Effector memory CD8-positive, alpha-beta T cell (primary cell): ENCODE measurements at regions not wholly inside any gene's neighbourhood (a gene's known extent, or its start where the extent isn't known, plus 50 kb on each side); places are given as distances from the start of the nearest gene placed in this dataset.

Experiments
- ATAC-seq: fragments of 150-1000 bp; cut with Tn5 transposase; replicated peaks from 2 replicates; pipeline ENCODE4 v1.10.0; 2021; ENCODE audit warnings: mild to moderate bottlenecking, moderate library complexity
- DNase-seq, 3 experiments: peaks; one replicate each; pipeline ENCODE4 v3.0.0; 2021
- H3K27ac Mint-ChIP-seq, 2 donors: one replicate each; pipeline ENCODE4 v1.8.0; 2022; ENCODE audit warnings: mild to moderate bottlenecking in 2 of 2, mixed read lengths in 2 of 2, moderate library complexity in 2 of 2
- H3K27me3 Mint-ChIP-seq, 2 donors: one replicate each; pipeline ENCODE4 v1.8.0; 2022; ENCODE audit warnings: mixed read lengths in 2 of 2
- H3K36me3 Mint-ChIP-seq: one replicate; pipeline ENCODE4 v1.8.0; 2022; ENCODE audit warnings: mild to moderate bottlenecking, moderate library complexity, mixed read lengths; ENCODE audit not compliant: insufficient read depth
- H3K4me1 Mint-ChIP-seq, 2 donors: one replicate each; pipeline ENCODE4 v1.8.0; 2022; ENCODE audit warnings: low read depth in 2 of 2, mixed read lengths in 2 of 2
- H3K4me3 Mint-ChIP-seq, 2 donors: one replicate each; pipeline ENCODE4 v1.8.0; 2022; ENCODE audit warnings: mild to moderate bottlenecking in 2 of 2, mixed read lengths in 2 of 2, moderate library complexity in 2 of 2
- H3K9me3 Mint-ChIP-seq, 2 donors: one replicate each; pipeline ENCODE4 v1.8.0; 2022; ENCODE audit warnings: mixed read lengths in 2 of 2

- DNase-seq (no peak), ATAC-seq (no peak)
- Mint-ChIP-seq H3K4me3 (no peak overlapping the region), H3K36me3 (no peaks in the 10 kb centered on the region), H3K4me1 (no peaks in the 10 kb centered on the region), H3K9me3 (peaks cover 4 to 7% of the 10 kb centered on the region in 2 donors), H3K27ac (no peak overlapping the region), H3K27me3 (no peaks in the 10 kb centered on the region)
These were observed 818.5 kb downstream of the TBL1XR1 start for GRCh38 chr3:176378789-176379188.

GRCh38 chr3:176376531-176376930 lies 820.8 kb downstream of the TBL1XR1 start:
- Mint-ChIP-seq H3K4me3 (no peak overlapping the region), H3K36me3 (no peaks in the 10 kb centered on the region), H3K27me3 (no peaks in the 10 kb centered on the region), H3K4me1 (no peaks in the 10 kb centered on the region), H3K9me3 (peaks cover 2 to 4% of the 10 kb centered on the region in 2 donors), H3K27ac (no peak overlapping the region)
- DNase-seq, result no peak
- ATAC-seq, result no peak

- DNase-seq, result no peak
- Mint-ChIP-seq H3K4me3 (no peak overlapping the region), H3K4me1 (no peaks in the 10 kb centered on the region), H3K27me3 (no peaks in the 10 kb centered on the region), H3K36me3 (no peaks in the 10 kb centered on the region), H3K9me3 (peaks cover 0 to 2% of the 10 kb centered on the region in 2 donors), H3K27ac (no peak overlapping the region)
- no peak for ATAC-seq
These were observed 821.8 kb downstream of the TBL1XR1 start for GRCh38 chr3:176375519-176375918.

GRCh38 chr3:176362191-176362731 lies 835.0 kb downstream of the TBL1XR1 start:
- Mint-ChIP-seq H3K4me1 (no peaks in the 10 kb centered on the region), H3K9me3 (peaks cover 2 to 6% of the 10 kb centered on the region in 2 donors), H3K36me3 (no peaks in the 10 kb centered on the region), H3K27ac (no peak overlapping the region), H3K27me3 (no peaks in the 10 kb centered on the region), H3K4me3 (no peak overlapping the region)
- DNase-seq, result no peak
- no peak for ATAC-seq

- Mint-ChIP-seq H3K9me3 (peaks cover 2 to 6% of the 10 kb centered on the region in 2 donors), H3K4me1 (no peaks in the 10 kb centered on the region), H3K4me3 (no peak overlapping the region), H3K27ac (no peak overlapping the region), H3K27me3 (no peaks in the 10 kb centered on the region), H3K36me3 (no peaks in the 10 kb centered on the region)
- no peak for ATAC-seq
- DNase-seq, result no peak
These were observed 838.1 kb downstream of the TBL1XR1 start for GRCh38 chr3:176359211-176359610.

- Mint-ChIP-seq H3K4me1 (no peaks in the 10 kb centered on the region), H3K27ac (no peak overlapping the region), H3K27me3 (no peaks in the 10 kb centered on the region), H3K4me3 (no peak overlapping the region), H3K9me3 (peaks cover 2 to 6% of the 10 kb centered on the region in 2 donors), H3K36me3 (no peaks in the 10 kb centered on the region)
- DNase-seq, result no peak
- no peak for ATAC-seq
These were observed 839.4 kb downstream of the TBL1XR1 start for GRCh38 chr3:176357891-176358290.

GRCh38 chr3:176354843-176355242 lies 842.4 kb downstream of the TBL1XR1 start:
- H3K9me3 Mint-ChIP-seq, result peaks cover 0 to 7% of the 10 kb centered on the region in 2 donors
- H3K36me3 Mint-ChIP-seq, result no peaks in the 10 kb centered on the region
- no peaks in the 10 kb centered on the region for H3K4me1 Mint-ChIP-seq
- no peak overlapping the region for H3K27ac Mint-ChIP-seq
- no peaks in the 10 kb centered on the region for H3K27me3 Mint-ChIP-seq
- no peak overlapping the region for H3K4me3 Mint-ChIP-seq
- ATAC-seq (no peak), DNase-seq (no peak)

GRCh38 chr3:176352716-176353334 lies 844.5 kb downstream of the TBL1XR1 start:
- peaks cover 3 to 7% of the 10 kb centered on the region in 2 donors for H3K9me3 Mint-ChIP-seq
- no peak overlapping the region for H3K4me3 Mint-ChIP-seq
- no peaks in the 10 kb centered on the region for H3K4me1 Mint-ChIP-seq
- no peak for DNase-seq
- no peaks in the 10 kb centered on the region for H3K27me3 Mint-ChIP-seq
- no peak overlapping the region for H3K27ac Mint-ChIP-seq
- ATAC-seq, result no peak
- no peaks in the 10 kb centered on the region for H3K36me3 Mint-ChIP-seq

GRCh38 chr3:176351408-176351807 lies 845.9 kb downstream of the TBL1XR1 start:
- Mint-ChIP-seq H3K27ac (no peak overlapping the region), H3K4me3 (no peak overlapping the region), H3K9me3 (peaks cover 3 to 7% of the 10 kb centered on the region in 2 donors), H3K27me3 (no peaks in the 10 kb centered on the region), H3K4me1 (no peaks in the 10 kb centered on the region), H3K36me3 (no peaks in the 10 kb centered on the region)
- ATAC-seq, result no peak
- DNase-seq, result no peak

GRCh38 chr3:176349706-176350105 lies 847.6 kb downstream of the TBL1XR1 start:
- H3K27ac Mint-ChIP-seq, result no peak overlapping the region
- no peaks in the 10 kb centered on the region for H3K4me1 Mint-ChIP-seq
- H3K27me3 Mint-ChIP-seq, result no peaks in the 10 kb centered on the region
- H3K36me3 Mint-ChIP-seq, result no peaks in the 10 kb centered on the region
- no peak for ATAC-seq
- peaks cover 3 to 7% of the 10 kb centered on the region in 2 donors for H3K9me3 Mint-ChIP-seq
- no peak overlapping the region for H3K4me3 Mint-ChIP-seq
- no peak for DNase-seq

GRCh38 chr3:176347424-176348146 lies 849.7 kb downstream of the TBL1XR1 start:
- Mint-ChIP-seq H3K9me3 (peaks cover 5 to 7% of the 10 kb centered on the region in 2 donors), H3K4me1 (no peaks in the 10 kb centered on the region), H3K4me3 (no peak overlapping the region), H3K27ac (no peak overlapping the region), H3K27me3 (no peaks in the 10 kb centered on the region), H3K36me3 (no peaks in the 10 kb centered on the region)
- ATAC-seq (no peak), DNase-seq (no peak)

- ATAC-seq (no peak), DNase-seq (no peak)
- H3K36me3 Mint-ChIP-seq, result no peaks in the 10 kb centered on the region
- H3K4me1 Mint-ChIP-seq, result no peaks in the 10 kb centered on the region
- peaks cover 0 to 2% of the 10 kb centered on the region in 2 donors for H3K9me3 Mint-ChIP-seq
- H3K27ac Mint-ChIP-seq, result no peak overlapping the region
- H3K4me3 Mint-ChIP-seq, result no peak overlapping the region
- H3K27me3 Mint-ChIP-seq, result no peaks in the 10 kb centered on the region
These were observed 855.3 kb downstream of the TBL1XR1 start for GRCh38 chr3:176341963-176342362.

GRCh38 chr3:176328666-176329065 lies 868.6 kb downstream of the TBL1XR1 start:
- no peak for ATAC-seq

GRCh38 chr3:176328198-176328597 lies 869.1 kb downstream of the TBL1XR1 start:
- DNase-seq, result no peak
- H3K4me3 Mint-ChIP-seq, result no peak overlapping the region
- no peaks in the 10 kb centered on the region for H3K36me3 Mint-ChIP-seq
- H3K4me1 Mint-ChIP-seq, result no peaks in the 10 kb centered on the region
- no peak overlapping the region for H3K27ac Mint-ChIP-seq
- ATAC-seq, result no peak
- no peaks in the 10 kb centered on the region for H3K27me3 Mint-ChIP-seq
- peaks cover 16 to 25% of the 10 kb centered on the region in 2 donors for H3K9me3 Mint-ChIP-seq

More at GRCh38 chr3:176328666-176329065, 868.6 kb downstream of the TBL1XR1 start:
- DNase-seq, result no peak
- Mint-ChIP-seq H3K27ac (no peak overlapping the region), H3K36me3 (no peaks in the 10 kb centered on the region), H3K4me3 (no peak overlapping the region), H3K9me3 (peaks cover 14 to 25% of the 10 kb centered on the region in 2 donors), H3K4me1 (no peaks in the 10 kb centered on the region), H3K27me3 (no peaks in the 10 kb centered on the region)
